ENCODE measurements at regions not wholly inside any gene's neighbourhood (a gene's known extent, or its start where the extent isn't known, plus 50 kb on each side); places are given as distances from the start of the nearest gene placed in this dataset.
"Not testable (repeated sequence)": the region's sequence is repeated elsewhere in the genome, so short reads cannot be mapped to it uniquely, and the experiment has no call there.

DNA sequence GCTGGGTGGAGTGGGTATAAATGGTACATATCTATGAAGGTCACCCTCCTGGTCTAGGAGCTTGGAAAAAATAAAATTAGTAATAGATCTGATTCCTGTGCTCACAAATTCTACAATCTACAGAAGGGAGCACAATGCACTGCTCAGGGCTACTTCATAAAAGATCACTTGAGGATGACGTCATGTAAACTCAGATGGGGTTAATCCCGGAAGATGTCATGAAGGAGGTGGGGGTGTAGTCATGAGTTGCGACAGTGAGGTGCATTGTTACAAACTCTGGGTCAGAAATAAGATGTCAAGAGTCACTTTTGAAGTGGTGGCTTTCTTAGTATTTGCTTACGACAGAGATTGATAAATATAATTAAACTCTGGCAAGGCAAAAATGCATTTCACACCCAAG is 68.2 kb downstream of the LHX9 start:
- intact Hi-C loops (cut with DNase I): no loop called here
- TF ChIP-seq, protein P1, sequence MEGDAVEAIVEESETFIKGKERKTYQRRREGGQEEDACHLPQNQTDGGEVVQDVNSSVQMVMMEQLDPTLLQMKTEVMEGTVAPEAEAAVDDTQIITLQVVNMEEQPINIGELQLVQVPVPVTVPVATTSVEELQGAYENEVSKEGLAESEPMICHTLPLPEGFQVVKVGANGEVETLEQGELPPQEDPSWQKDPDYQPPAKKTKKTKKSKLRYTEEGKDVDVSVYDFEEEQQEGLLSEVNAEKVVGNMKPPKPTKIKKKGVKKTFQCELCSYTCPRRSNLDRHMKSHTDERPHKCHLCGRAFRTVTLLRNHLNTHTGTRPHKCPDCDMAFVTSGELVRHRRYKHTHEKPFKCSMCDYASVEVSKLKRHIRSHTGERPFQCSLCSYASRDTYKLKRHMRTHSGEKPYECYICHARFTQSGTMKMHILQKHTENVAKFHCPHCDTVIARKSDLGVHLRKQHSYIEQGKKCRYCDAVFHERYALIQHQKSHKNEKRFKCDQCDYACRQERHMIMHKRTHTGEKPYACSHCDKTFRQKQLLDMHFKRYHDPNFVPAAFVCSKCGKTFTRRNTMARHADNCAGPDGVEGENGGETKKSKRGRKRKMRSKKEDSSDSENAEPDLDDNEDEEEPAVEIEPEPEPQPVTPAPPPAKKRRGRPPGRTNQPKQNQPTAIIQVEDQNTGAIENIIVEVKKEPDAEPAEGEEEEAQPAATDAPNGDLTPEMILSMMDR (IDR thresholded peaks at IDR 0.05): no peak
- Histone ChIP-seq H3K27ac (no peak overlapping the region), H3K9me3 (no peaks in the 10 kb centered on the region), H3K4me3 (no peak overlapping the region), H3K36me3 (no peaks in the 10 kb centered on the region), H3K4me1 (no peaks in the 10 kb centered on the region), H3K27me3 (no peaks in the 10 kb centered on the region)
- WGBS (ENCODE audit: insufficient coverage, low coverage, low lambda C conversion rate, missing lambda C conversion rate): 77% methylated on average over 4 of the region's 4 CpGs
- DNase-seq (no peak), ATAC-seq (no peak)

DNA sequence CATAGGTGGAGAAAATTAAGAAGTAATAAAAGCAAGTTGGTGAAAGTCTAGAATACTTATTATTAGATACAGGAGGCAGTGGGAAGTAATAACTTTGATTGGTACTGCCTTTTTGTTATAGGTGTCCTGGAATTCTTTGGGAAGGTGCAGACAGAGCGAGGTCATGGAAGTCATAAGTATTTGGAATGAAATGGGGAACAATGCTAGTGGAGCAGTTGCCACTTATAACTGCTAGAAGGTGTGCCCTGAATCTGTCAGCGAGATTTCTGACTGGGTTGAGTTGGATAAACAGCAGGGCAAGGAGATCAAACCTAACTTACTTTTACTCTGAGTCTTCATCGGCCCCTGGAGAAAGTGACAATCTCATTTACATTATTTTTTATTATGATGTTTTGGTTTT is 69.6 kb downstream of the LHX9 start:
- intact Hi-C loops (cut with DNase I): no loop called here
- DNase-seq: no peak
- no peaks in the 10 kb centered on the region for H3K36me3 ChIP-seq
- WGBS (ENCODE audit: insufficient coverage, low coverage, low lambda C conversion rate, missing lambda C conversion rate): 86% methylated on average over 3 of the region's 3 CpGs
- H3K27me3 ChIP-seq: no peaks in the 10 kb centered on the region
- no peak for ATAC-seq
- no peaks in the 10 kb centered on the region for H3K9me3 ChIP-seq
- no peak overlapping the region for H3K4me3 ChIP-seq
- H3K4me1 ChIP-seq: no peaks in the 10 kb centered on the region
- TF ChIP-seq, protein P1 (IDR thresholded peaks at IDR 0.05): no peak
- TF ChIP-seq POLR2A (IDR thresholded peaks at IDR 0.05): no peak
- H3K27ac ChIP-seq: no peak overlapping the region

DNA sequence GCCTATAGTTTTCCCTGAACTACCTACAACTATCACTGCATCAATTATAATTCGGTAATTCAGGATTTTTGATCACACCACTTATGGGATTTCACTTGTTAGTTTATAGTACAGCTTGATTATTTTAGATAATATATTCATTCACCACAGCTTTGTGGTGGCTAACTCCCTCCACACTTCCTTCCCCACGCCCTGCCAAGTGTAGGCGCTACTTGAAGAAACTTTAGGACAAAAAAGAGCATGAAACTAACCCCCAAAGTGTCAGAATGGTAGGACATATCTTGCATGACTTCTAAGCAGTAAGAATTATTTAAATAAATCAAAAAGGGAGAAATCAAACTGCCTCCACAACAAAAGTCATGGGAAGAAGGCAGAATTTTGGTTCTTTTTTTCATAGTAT is 70.1 kb downstream of the LHX9 start:
- no peaks in the 10 kb centered on the region for H3K27me3 ChIP-seq

DNA sequence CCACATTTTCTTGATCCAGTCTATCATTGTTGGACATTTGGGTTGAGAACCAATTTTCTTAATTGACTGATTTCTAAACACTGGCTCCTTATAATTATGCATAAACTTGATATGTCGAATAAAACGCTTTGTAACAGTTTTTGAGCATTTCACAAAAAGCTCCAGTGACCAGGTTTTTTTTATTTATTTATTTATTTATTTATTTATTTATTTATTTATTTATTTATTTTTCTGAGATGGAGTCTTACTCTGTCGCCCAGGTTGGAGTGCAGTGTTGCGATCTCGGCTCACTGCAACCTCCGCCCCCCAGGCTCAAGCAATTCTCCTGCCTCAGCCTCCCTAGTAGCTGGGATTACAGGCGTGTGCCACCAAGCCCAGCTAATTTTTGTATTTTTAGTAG is 71.4 kb downstream of the LHX9 start:
- WGBS (ENCODE audit: insufficient coverage, low coverage, low lambda C conversion rate, missing lambda C conversion rate): 91% methylated on average over 7 of the region's 7 CpGs
- intact Hi-C loops (cut with DNase I); H3K27ac ChIP-seq; H3K4me1 ChIP-seq; H3K4me3 ChIP-seq; ATAC-seq; H3K27me3 ChIP-seq; DNase-seq; H3K9me3 ChIP-seq; H3K36me3 ChIP-seq: not testable (repeated sequence)

More for the DNA sequence above, 70.1 kb downstream of the LHX9 start:
- H3K4me3 ChIP-seq: no peak overlapping the region
- H3K27ac ChIP-seq: no peak overlapping the region
- no peaks in the 10 kb centered on the region for H3K9me3 ChIP-seq
- TF ChIP-seq, protein P1 (IDR thresholded peaks at IDR 0.05): no peak
- TF ChIP-seq POLR2A (IDR thresholded peaks at IDR 0.05): no peak
- ATAC-seq (no peak), DNase-seq (no peak)
- 77% methylated on average over 3 of the region's 3 CpGs for WGBS (ENCODE audit: insufficient coverage, low coverage, low lambda C conversion rate, missing lambda C conversion rate)
- no peaks in the 10 kb centered on the region for H3K4me1 ChIP-seq
- no peaks in the 10 kb centered on the region for H3K36me3 ChIP-seq
- intact Hi-C loops (cut with DNase I): no loop called here

DNA sequence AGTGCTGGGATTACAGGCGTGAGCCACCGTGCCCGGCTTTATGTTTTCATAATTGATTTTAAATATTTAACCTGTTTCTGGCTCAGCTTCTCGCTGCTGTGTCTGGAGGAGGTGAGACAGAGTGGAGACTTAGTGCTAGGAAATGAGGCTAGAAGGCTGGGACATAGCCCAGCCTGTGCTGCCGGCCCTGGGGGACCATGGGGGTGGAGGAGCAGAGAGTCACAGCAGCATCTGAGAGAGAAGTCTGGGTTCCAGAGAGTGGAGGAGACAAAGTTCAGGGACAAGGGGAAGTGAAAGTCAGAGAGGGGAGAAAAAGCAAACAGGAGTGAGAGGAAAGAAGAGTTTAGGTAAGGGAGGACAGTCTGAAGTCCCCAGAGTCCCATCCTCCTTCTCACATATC is 71.9 kb downstream of the LHX9 start:
- no peak for DNase-seq

More for the DNA sequence above, 71.9 kb downstream of the LHX9 start:
- no peaks in the 10 kb centered on the region for H3K36me3 ChIP-seq
- intact Hi-C loops (cut with DNase I): no loop called here
- H3K9me3 ChIP-seq: no peaks in the 10 kb centered on the region
- H3K27ac ChIP-seq: no peak overlapping the region
- 63% methylated on average over 5 of the region's 5 CpGs for WGBS (ENCODE audit: insufficient coverage, low coverage, low lambda C conversion rate, missing lambda C conversion rate)
- no peaks in the 10 kb centered on the region for H3K27me3 ChIP-seq
- TF ChIP-seq, protein P1 (IDR thresholded peaks at IDR 0.05): no peak
- TF ChIP-seq POLR2A (IDR thresholded peaks at IDR 0.05): no peak
- no peak overlapping the region for H3K4me3 ChIP-seq
- ATAC-seq: no peak
- H3K4me1 ChIP-seq: peaks cover 0 to under 1% (median 0%) of the 10 kb centered on the region in 4 donors
